HG02571 (cell line): ENCODE measurements at regions not wholly inside any gene's neighbourhood (a gene's known extent, or its start where the extent isn't known, plus 50 kb on each side); places are given as distances from the start of the nearest gene placed in this dataset.
"Not testable (repeated sequence)": the region's sequence is repeated elsewhere in the genome, so short reads cannot be mapped to it uniquely, and the experiment has no call there.

ENCODE experiments used
- ATAC-seq: cut with Tn5 transposase; IDR thresholded peaks from one replicate; pipeline ENCODE4 v1.9.1; 2021; ENCODE audit warnings: mild to moderate bottlenecking, moderate library complexity; ENCODE audit not compliant: unreplicated experiment

GRCh38 chr3:182124716-182125115 lies 413.0 kb downstream of the SOX2 start:
- ATAC-seq = no peak

GRCh38 chr3:182129740-182130139 lies 418.0 kb downstream of the SOX2 start:
- ATAC-seq = no peak

- no peak for ATAC-seq
Measured at GRCh38 chr3:182133752-182134151, 422.0 kb downstream of the SOX2 start.

GRCh38 chr3:182135056-182135455 lies 423.3 kb downstream of the SOX2 start:
- ATAC-seq = no peak

GRCh38 chr3:182136008-182136910 lies 424.5 kb downstream of the SOX2 start:
- no peak for ATAC-seq

GRCh38 chr3:182138393-182138792 lies 426.7 kb downstream of the SOX2 start:
- no peak for ATAC-seq

- ATAC-seq = no peak
Measured at GRCh38 chr3:182139627-182140357, 428.1 kb downstream of the SOX2 start.

- ATAC-seq = no peak
Measured at GRCh38 chr3:182142928-182143327, 431.2 kb downstream of the SOX2 start.

GRCh38 chr3:182143903-182144302 lies 432.2 kb downstream of the SOX2 start:
- no peak for ATAC-seq

GRCh38 chr3:182148360-182148759 lies 436.6 kb downstream of the SOX2 start:
- ATAC-seq = no peak

- ATAC-seq = no peak
Measured at GRCh38 chr3:182149594-182149993, 437.9 kb downstream of the SOX2 start.

GRCh38 chr3:182156326-182156725 lies 444.6 kb downstream of the SOX2 start:
- not testable (repeated sequence) for ATAC-seq

GRCh38 chr3:182165234-182165633 lies 453.5 kb downstream of the SOX2 start:
- ATAC-seq = no peak

GRCh38 chr3:182172534-182172933 lies 460.8 kb downstream of the SOX2 start:
- no peak for ATAC-seq

- no peak for ATAC-seq
Measured at GRCh38 chr3:182178488-182179200, 466.9 kb downstream of the SOX2 start.

- ATAC-seq = no peak
Measured at GRCh38 chr3:182179631-182180030, 467.9 kb downstream of the SOX2 start.

- ATAC-seq = no peak
Measured at GRCh38 chr3:182180654-182181385, 469.1 kb downstream of the SOX2 start.

- ATAC-seq = no peak
Measured at GRCh38 chr3:182182531-182182968, 470.8 kb downstream of the SOX2 start.

- ATAC-seq = no peak
Measured at GRCh38 chr3:182183716-182184430, 472.1 kb downstream of the SOX2 start.

- no peak for ATAC-seq
Measured at GRCh38 chr3:182185313-182185712, 473.6 kb downstream of the SOX2 start.
